ENCODE measurements at regions not wholly inside any gene's neighbourhood (a gene's known extent, or its start where the extent isn't known, plus 50 kb on each side); places are given as distances from the start of the nearest gene placed in this dataset.
"Not testable (repeated sequence)": the region's sequence is repeated elsewhere in the genome, so short reads cannot be mapped to it uniquely, and the experiment has no call there.

- H3K9me3 Mint-ChIP-seq; DNase-seq (ENCODE audit: low spot score); intact Hi-C loops (cut with micrococcal nuclease); H3K36me3 Mint-ChIP-seq (ENCODE audit: low read depth); H3K27ac Mint-ChIP-seq; H3K4me1 Mint-ChIP-seq (ENCODE audit: low read depth); H3K4me3 Mint-ChIP-seq (ENCODE audit: low read depth): not testable (repeated sequence)
- peaks cover 12% of the 10 kb centered on the region for H3K27me3 Mint-ChIP-seq (ENCODE audit: low read depth)
These were observed 67.3 kb upstream of the SGIP1 start for GRCh38 chr1:66466695-66467094.

- H3K9me3 Mint-ChIP-seq, result no peaks in the 10 kb centered on the region
- intact Hi-C loops (cut with micrococcal nuclease), result no loop called here
- no peaks in the 10 kb centered on the region for H3K4me1 Mint-ChIP-seq (ENCODE audit: low read depth)
- H3K27me3 Mint-ChIP-seq (ENCODE audit: low read depth), result peaks cover 22% of the 10 kb centered on the region
- no peaks in the 10 kb centered on the region for H3K36me3 Mint-ChIP-seq (ENCODE audit: low read depth)
- no peak overlapping the region for H3K4me3 Mint-ChIP-seq (ENCODE audit: low read depth)
- no peak for DNase-seq (ENCODE audit: low spot score)
- H3K27ac Mint-ChIP-seq, result no peak overlapping the region
These were observed 65.2 kb upstream of the SGIP1 start for GRCh38 chr1:66468722-66469121.

GRCh38 chr1:66475940-66476339, 58.0 kb upstream of the SGIP1 start:
- intact Hi-C loops (cut with micrococcal nuclease), result no loop called here
- DNase-seq (ENCODE audit: low spot score), result no peak
- no peak overlapping the region for H3K27ac Mint-ChIP-seq
- H3K4me3 Mint-ChIP-seq (ENCODE audit: low read depth), result no peak overlapping the region
- peaks cover 28% of the 10 kb centered on the region for H3K27me3 Mint-ChIP-seq (ENCODE audit: low read depth)
- no peaks in the 10 kb centered on the region for H3K9me3 Mint-ChIP-seq
- H3K4me1 Mint-ChIP-seq (ENCODE audit: low read depth), result no peaks in the 10 kb centered on the region
- no peaks in the 10 kb centered on the region for H3K36me3 Mint-ChIP-seq (ENCODE audit: low read depth)

GRCh38 chr1:66476774-66477173, 57.2 kb upstream of the SGIP1 start:
- Mint-ChIP-seq H3K27me3 (ENCODE audit: low read depth) (peaks cover 24% of the 10 kb centered on the region), H3K9me3 (no peaks in the 10 kb centered on the region)
- intact Hi-C loops (cut with micrococcal nuclease), result no loop called here

GRCh38 chr1:66478116-66478515, 55.8 kb upstream of the SGIP1 start:
- no peaks in the 10 kb centered on the region for H3K9me3 Mint-ChIP-seq
- H3K4me1 Mint-ChIP-seq (ENCODE audit: low read depth), result no peaks in the 10 kb centered on the region
- no peaks in the 10 kb centered on the region for H3K36me3 Mint-ChIP-seq (ENCODE audit: low read depth)
- H3K4me3 Mint-ChIP-seq (ENCODE audit: low read depth), result no peak overlapping the region
- H3K27ac Mint-ChIP-seq, result no peak overlapping the region
- peaks cover 17% of the 10 kb centered on the region for H3K27me3 Mint-ChIP-seq (ENCODE audit: low read depth)
- intact Hi-C loops (cut with micrococcal nuclease), result no loop called here
- DNase-seq (ENCODE audit: low spot score), result no peak

More at GRCh38 chr1:66476774-66477173, 57.2 kb upstream of the SGIP1 start:
- Mint-ChIP-seq H3K27ac (no peak overlapping the region), H3K36me3 (ENCODE audit: low read depth) (no peaks in the 10 kb centered on the region), H3K4me1 (ENCODE audit: low read depth) (no peaks in the 10 kb centered on the region), H3K4me3 (ENCODE audit: low read depth) (no peak overlapping the region)
- DNase-seq (ENCODE audit: low spot score), result no peak

- Mint-ChIP-seq H3K4me1 (ENCODE audit: low read depth) (no peaks in the 10 kb centered on the region), H3K27ac (no peak overlapping the region), H3K9me3 (no peaks in the 10 kb centered on the region)
These were observed 53.8 kb upstream of the SGIP1 start for GRCh38 chr1:66480162-66480561.

GRCh38 chr1:66481215-66481614, 52.7 kb upstream of the SGIP1 start:
- H3K27ac Mint-ChIP-seq; H3K27me3 Mint-ChIP-seq (ENCODE audit: low read depth); H3K4me3 Mint-ChIP-seq (ENCODE audit: low read depth); intact Hi-C loops (cut with micrococcal nuclease); H3K9me3 Mint-ChIP-seq; DNase-seq (ENCODE audit: low spot score); H3K4me1 Mint-ChIP-seq (ENCODE audit: low read depth); H3K36me3 Mint-ChIP-seq (ENCODE audit: low read depth): not testable (repeated sequence)

More at GRCh38 chr1:66480162-66480561, 53.8 kb upstream of the SGIP1 start:
- Mint-ChIP-seq H3K27me3 (ENCODE audit: low read depth) (peaks cover 10% of the 10 kb centered on the region), H3K36me3 (ENCODE audit: low read depth) (no peaks in the 10 kb centered on the region), H3K4me3 (ENCODE audit: low read depth) (no peak overlapping the region)
- no peak for DNase-seq (ENCODE audit: low spot score)
- intact Hi-C loops (cut with micrococcal nuclease), result no loop called here

All from activated T-helper 2 cell treated with anti-CD3 and anti-CD28 coated beads, Interferon-gamma antibody, Interleukin-2, Interleukin-4, amounts not matched to agents 10 μg/mL and 5 μg/mL and 100 μg/mL, durations not matched to agents 14 hours and 24 hours and 36 hours (primary cell).